ENCODE measurements at regions not wholly inside any gene's neighbourhood (a gene's known extent, or its start where the extent isn't known, plus 50 kb on each side); places are given as distances from the start of the nearest gene placed in this dataset.
"Not testable (repeated sequence)": the region's sequence is repeated elsewhere in the genome, so short reads cannot be mapped to it uniquely, and the experiment has no call there.

DNA sequence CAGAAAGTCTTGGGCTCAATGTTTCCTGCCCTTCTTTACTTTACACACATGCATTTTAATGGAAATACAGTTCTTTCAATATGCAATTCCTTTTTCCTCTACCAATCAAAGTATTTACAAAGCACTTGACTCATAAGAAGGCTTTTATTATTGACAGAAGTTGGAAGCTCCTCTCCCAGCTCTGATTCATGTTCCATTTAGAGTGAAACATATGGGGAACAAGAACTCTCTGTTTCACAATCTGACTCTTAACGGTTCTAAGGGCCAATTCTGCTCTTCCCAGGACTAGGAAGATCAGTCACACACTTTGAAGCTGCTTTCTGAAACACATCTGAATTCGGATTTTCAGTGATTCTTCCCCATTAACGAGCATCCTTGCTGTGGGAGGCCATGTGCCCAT lies 300.5 kb downstream of the ANAPC1 start:
- H3F3A ChIP-seq (replicated peaks; ENCODE audit: insufficient read depth); H3K36me3 ChIP-seq (replicated peaks in 1 of 2; ENCODE audit: control insufficient read depth in 1 of 2, insufficient read depth in 2 of 2, low read length in 1 of 2); H2AFZ ChIP-seq (ENCODE audit: low read depth); POLR2A ChIA-PET; DNase-seq; H3K4me1 ChIP-seq (ENCODE audit: control insufficient read depth in 1 of 2, insufficient read depth in 2 of 2, low read depth in 1 of 2, low read length in 1 of 2); H3K27me3 ChIP-seq (ENCODE audit: insufficient read depth); H4K20me1 ChIP-seq (ENCODE audit: insufficient read depth); H3K4me2 ChIP-seq; H3K27ac ChIP-seq (ENCODE audit: low read depth in 2 of 2, low read length in 1 of 2); H3K9ac ChIP-seq; H3K9me3 ChIP-seq; CTCF ChIA-PET; H3K4me3 ChIP-seq (ENCODE audit: low read depth in 2 of 2, low read length in 1 of 2); H3K79me2 ChIP-seq (ENCODE audit: insufficient read depth); H3K9me2 ChIP-seq: not testable (repeated sequence)
- no CpG with 5 or more reads among the region's 3 CpGs for WGBS (ENCODE audit: low lambda C conversion rate)

DNA sequence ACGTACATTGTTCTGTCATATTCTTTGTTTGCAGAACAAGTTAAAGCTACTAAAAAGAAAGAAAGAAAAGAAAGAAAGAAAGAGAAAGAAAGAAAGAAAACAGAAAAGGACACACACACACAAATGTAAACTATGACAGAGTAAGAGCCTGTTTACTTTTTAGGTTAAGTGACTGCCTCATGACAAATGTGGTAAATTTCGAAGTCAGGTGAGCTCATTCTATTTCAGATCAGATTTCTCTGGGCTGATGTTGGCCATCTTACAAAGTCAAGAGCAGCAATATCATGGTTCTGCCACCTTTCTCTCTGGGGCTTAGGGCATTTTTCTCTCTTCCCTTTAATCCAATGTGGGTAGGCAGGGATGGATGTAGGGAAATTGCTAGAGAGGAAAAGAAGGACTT lies 299.5 kb downstream of the ANAPC1 start:
- POLR2A ChIA-PET; H3K27me3 ChIP-seq (ENCODE audit: insufficient read depth); H2AFZ ChIP-seq (ENCODE audit: low read depth); H3K79me2 ChIP-seq (ENCODE audit: insufficient read depth); H3K36me3 ChIP-seq (replicated peaks in 1 of 2; ENCODE audit: control insufficient read depth in 1 of 2, insufficient read depth in 2 of 2, low read length in 1 of 2); H3K9me2 ChIP-seq; H3K9me3 ChIP-seq; H3K4me3 ChIP-seq (ENCODE audit: low read depth in 2 of 2, low read length in 1 of 2); H3F3A ChIP-seq (replicated peaks; ENCODE audit: insufficient read depth); H4K20me1 ChIP-seq (ENCODE audit: insufficient read depth); H3K4me1 ChIP-seq (ENCODE audit: control insufficient read depth in 1 of 2, insufficient read depth in 2 of 2, low read depth in 1 of 2, low read length in 1 of 2); H3K4me2 ChIP-seq; H3K27ac ChIP-seq (ENCODE audit: low read depth in 2 of 2, low read length in 1 of 2); H3K9ac ChIP-seq; CTCF ChIA-PET; DNase-seq: not testable (repeated sequence)
- 75% methylated on average over 1 of the region's 2 CpGs for WGBS (ENCODE audit: low lambda C conversion rate)

DNA sequence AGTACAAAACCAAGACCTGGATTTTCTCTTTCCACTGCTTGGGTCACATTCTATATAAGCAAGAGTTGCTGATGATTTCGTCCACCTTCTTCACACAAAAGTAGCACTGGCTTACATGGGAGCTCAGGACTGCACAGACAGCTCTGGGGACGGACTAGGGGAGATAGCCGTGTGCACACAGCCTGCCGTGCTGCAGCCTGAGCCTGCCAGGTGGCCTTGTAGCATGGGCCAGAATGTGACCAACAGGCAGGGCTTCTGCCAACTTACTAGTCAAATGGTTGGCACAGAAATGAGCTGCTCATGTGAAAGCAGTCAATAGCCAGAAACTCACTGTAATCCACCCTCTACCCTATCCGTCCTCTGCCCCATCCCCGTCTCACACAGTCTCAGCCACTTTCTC lies 299.0 kb downstream of the ANAPC1 start:
- POLR2A ChIA-PET; H3K36me3 ChIP-seq (replicated peaks in 1 of 2; ENCODE audit: control insufficient read depth in 1 of 2, insufficient read depth in 2 of 2, low read length in 1 of 2); CTCF ChIA-PET; H2AFZ ChIP-seq (ENCODE audit: low read depth); H3K9me2 ChIP-seq; H3K79me2 ChIP-seq (ENCODE audit: insufficient read depth); H3K27ac ChIP-seq (ENCODE audit: low read depth in 2 of 2, low read length in 1 of 2); H4K20me1 ChIP-seq (ENCODE audit: insufficient read depth); H3K9me3 ChIP-seq; DNase-seq; H3K27me3 ChIP-seq (ENCODE audit: insufficient read depth); H3K4me3 ChIP-seq (ENCODE audit: low read depth in 2 of 2, low read length in 1 of 2); H3K9ac ChIP-seq; H3F3A ChIP-seq (replicated peaks; ENCODE audit: insufficient read depth); H3K4me1 ChIP-seq (ENCODE audit: control insufficient read depth in 1 of 2, insufficient read depth in 2 of 2, low read depth in 1 of 2, low read length in 1 of 2); H3K4me2 ChIP-seq: not testable (repeated sequence)
- WGBS (ENCODE audit: low lambda C conversion rate), result 67% methylated on average over 4 of the region's 6 CpGs

DNA sequence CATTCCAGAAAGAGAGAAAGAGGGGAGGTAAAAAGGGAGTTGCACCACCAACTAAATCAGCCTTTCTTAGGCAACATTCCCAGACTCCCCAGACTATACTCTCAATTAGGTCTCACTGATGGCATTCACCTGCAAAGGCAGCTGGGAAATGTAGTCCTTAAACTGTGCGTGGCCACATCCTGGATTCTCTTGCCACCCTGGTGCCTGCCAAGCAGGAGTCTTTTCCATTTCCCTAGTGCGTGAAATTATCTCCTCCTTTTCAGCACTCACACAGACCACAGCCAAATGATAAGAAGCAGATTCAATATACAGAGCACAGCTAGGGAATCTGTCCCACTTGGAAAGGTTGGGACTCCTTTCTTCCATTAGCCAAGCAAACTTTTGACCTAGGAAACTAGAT lies 298.0 kb downstream of the ANAPC1 start:
- H3K9ac ChIP-seq; H3K4me1 ChIP-seq (ENCODE audit: control insufficient read depth in 1 of 2, insufficient read depth in 2 of 2, low read depth in 1 of 2, low read length in 1 of 2); H3K9me3 ChIP-seq; DNase-seq; H4K20me1 ChIP-seq (ENCODE audit: insufficient read depth); H3K4me3 ChIP-seq (ENCODE audit: low read depth in 2 of 2, low read length in 1 of 2); CTCF ChIA-PET; H3K36me3 ChIP-seq (replicated peaks in 1 of 2; ENCODE audit: control insufficient read depth in 1 of 2, insufficient read depth in 2 of 2, low read length in 1 of 2); POLR2A ChIA-PET; H2AFZ ChIP-seq (ENCODE audit: low read depth); H3K79me2 ChIP-seq (ENCODE audit: insufficient read depth); H3K9me2 ChIP-seq; H3K27me3 ChIP-seq (ENCODE audit: insufficient read depth); H3K4me2 ChIP-seq; H3F3A ChIP-seq (replicated peaks; ENCODE audit: insufficient read depth); H3K27ac ChIP-seq (ENCODE audit: low read depth in 2 of 2, low read length in 1 of 2): not testable (repeated sequence)
- 74% methylated on average over 2 of the region's 2 CpGs for WGBS (ENCODE audit: low lambda C conversion rate)

DNA sequence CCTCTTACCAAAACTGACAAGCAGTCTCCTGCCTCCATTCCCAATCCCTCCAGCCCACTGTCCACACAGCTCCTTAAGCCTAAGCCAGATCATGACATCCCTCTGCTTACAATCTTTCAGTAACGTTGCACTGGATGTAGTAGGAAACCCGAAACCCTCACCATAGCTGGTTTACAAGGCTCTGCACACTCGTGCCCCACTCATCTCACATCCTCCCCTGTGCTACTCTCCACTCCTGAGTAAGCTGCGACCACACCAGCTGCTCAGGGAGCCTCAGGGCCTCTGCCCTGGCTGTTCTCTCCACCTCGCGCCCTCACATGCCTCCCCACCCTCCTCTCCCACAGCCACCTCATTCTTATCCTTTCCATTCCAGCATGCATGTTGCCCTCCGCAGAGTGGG lies 288.9 kb downstream of the ANAPC1 start:
- H3K9me2 ChIP-seq; H2AFZ ChIP-seq (ENCODE audit: low read depth); H3K36me3 ChIP-seq (replicated peaks in 1 of 2; ENCODE audit: control insufficient read depth in 1 of 2, insufficient read depth in 2 of 2, low read length in 1 of 2); H3K27ac ChIP-seq (ENCODE audit: low read depth in 2 of 2, low read length in 1 of 2); H3K9ac ChIP-seq; H3F3A ChIP-seq (replicated peaks; ENCODE audit: insufficient read depth); H3K9me3 ChIP-seq; H3K4me3 ChIP-seq (ENCODE audit: low read depth in 2 of 2, low read length in 1 of 2); H3K79me2 ChIP-seq (ENCODE audit: insufficient read depth); CTCF ChIA-PET; H3K27me3 ChIP-seq (ENCODE audit: insufficient read depth); DNase-seq; H3K4me1 ChIP-seq (ENCODE audit: control insufficient read depth in 1 of 2, insufficient read depth in 2 of 2, low read depth in 1 of 2, low read length in 1 of 2); POLR2A ChIA-PET; H4K20me1 ChIP-seq (ENCODE audit: insufficient read depth); H3K4me2 ChIP-seq: not testable (repeated sequence)
- 100% methylated on average over 1 of the region's 7 CpGs for WGBS (ENCODE audit: low lambda C conversion rate)

DNA sequence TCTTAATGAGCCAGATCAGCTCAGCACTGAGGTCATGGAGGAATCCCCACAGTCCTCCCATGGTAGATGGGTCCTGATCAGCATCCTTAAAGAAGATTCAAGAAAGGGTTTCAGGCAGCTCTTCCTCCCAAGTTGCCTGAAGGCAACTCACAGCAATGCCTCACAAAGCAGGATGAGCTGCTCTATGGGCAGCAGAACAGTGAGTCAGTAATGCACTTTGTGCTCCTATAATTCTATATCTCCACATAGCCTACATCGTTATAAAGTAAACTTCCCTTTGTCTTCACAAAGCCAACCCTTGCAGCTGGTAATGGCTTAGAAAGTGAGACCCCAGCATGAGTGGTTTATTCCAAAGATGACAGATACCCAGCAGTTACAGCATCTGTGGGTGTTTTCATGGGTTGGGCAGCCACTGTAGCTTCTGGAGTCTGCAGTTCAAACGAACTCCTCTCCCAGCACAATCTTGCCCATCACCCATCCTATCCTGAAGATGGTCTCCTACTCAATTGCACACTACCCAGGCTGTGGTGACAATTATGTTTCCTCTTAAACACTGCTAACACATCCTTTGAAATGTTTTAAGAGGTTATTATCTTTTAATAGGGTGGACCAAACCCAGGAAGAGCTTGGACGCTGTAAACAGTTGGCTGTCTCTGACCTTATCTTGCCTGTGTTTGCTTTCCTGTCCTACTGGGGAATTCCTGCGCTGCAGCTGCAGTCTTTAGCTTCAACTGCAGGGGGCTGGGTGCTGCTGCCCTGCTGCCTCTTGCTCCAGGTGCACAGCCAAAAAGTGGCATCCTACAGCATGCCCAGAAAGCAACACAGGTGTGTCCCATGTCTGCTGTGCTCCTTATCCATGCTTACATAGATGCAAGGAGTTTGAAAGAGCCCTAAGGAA lies 286.9 kb downstream of the ANAPC1 start:
- H3K4me1 ChIP-seq (ENCODE audit: control insufficient read depth in 1 of 2, insufficient read depth in 2 of 2, low read depth in 1 of 2, low read length in 1 of 2); H3K27ac ChIP-seq (ENCODE audit: low read depth in 2 of 2, low read length in 1 of 2); DNase-seq; H3K4me2 ChIP-seq; H3K9me2 ChIP-seq; CTCF ChIA-PET; H3K9ac ChIP-seq; H3K79me2 ChIP-seq (ENCODE audit: insufficient read depth); POLR2A ChIA-PET; H3K4me3 ChIP-seq (ENCODE audit: low read depth in 2 of 2, low read length in 1 of 2); H4K20me1 ChIP-seq (ENCODE audit: insufficient read depth); H3F3A ChIP-seq (replicated peaks; ENCODE audit: insufficient read depth); H2AFZ ChIP-seq (ENCODE audit: low read depth); H3K9me3 ChIP-seq; H3K27me3 ChIP-seq (ENCODE audit: insufficient read depth); H3K36me3 ChIP-seq (replicated peaks in 1 of 2; ENCODE audit: control insufficient read depth in 1 of 2, insufficient read depth in 2 of 2, low read length in 1 of 2): not testable (repeated sequence)
- WGBS (ENCODE audit: low lambda C conversion rate), result 75% methylated on average over 1 of the region's 4 CpGs
